ENCODE measurements at regions not wholly inside any gene's neighbourhood (a gene's known extent, or its start where the extent isn't known, plus 50 kb on each side); places are given as distances from the start of the nearest gene placed in this dataset.
A peak's percentile ranks its signal among the peaks of the same experiment; 100 is the strongest.

DNA sequence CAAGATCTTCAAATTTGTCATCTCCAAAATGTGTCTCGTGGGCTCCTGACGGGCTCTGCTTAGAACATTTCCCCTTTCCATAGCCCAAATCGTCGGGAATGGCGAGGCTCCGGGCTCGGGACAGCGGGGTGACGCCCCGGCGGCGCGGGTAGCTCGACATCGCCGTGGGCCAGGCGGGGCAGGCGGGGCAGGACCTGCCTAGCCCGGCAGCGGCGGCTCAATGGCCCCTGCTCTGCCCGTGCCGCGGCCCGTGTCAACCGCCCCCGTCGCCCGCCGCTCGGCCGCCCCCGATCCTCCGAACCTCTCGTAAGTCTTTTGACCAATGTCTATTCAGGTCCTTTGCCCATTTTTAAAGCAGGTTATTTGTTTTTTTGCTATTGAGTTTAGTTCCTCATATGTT is 111.2 kb downstream of the PMAIP1 start:
- H3K4me3 ChIP-seq, result no peak overlapping the region
- H3K36me3 ChIP-seq, result no peaks in the 10 kb centered on the region
- DNase-seq (ENCODE audit: low read depth in 1 of 2, low spot score in 1 of 2), result no peak
- TF ChIP-seq, protein P1, sequence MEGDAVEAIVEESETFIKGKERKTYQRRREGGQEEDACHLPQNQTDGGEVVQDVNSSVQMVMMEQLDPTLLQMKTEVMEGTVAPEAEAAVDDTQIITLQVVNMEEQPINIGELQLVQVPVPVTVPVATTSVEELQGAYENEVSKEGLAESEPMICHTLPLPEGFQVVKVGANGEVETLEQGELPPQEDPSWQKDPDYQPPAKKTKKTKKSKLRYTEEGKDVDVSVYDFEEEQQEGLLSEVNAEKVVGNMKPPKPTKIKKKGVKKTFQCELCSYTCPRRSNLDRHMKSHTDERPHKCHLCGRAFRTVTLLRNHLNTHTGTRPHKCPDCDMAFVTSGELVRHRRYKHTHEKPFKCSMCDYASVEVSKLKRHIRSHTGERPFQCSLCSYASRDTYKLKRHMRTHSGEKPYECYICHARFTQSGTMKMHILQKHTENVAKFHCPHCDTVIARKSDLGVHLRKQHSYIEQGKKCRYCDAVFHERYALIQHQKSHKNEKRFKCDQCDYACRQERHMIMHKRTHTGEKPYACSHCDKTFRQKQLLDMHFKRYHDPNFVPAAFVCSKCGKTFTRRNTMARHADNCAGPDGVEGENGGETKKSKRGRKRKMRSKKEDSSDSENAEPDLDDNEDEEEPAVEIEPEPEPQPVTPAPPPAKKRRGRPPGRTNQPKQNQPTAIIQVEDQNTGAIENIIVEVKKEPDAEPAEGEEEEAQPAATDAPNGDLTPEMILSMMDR (IDR thresholded peaks at IDR 0.05; ENCODE audit: low read depth, low read length), result no peak
- H3K27me3 ChIP-seq, result no peaks in the 10 kb centered on the region
- H3K4me1 ChIP-seq (ENCODE audit: low read depth), result no peaks in the 10 kb centered on the region
- H3K9me3 ChIP-seq (ENCODE audit: low read depth), result no peaks in the 10 kb centered on the region
- no peak overlapping the region for H3K27ac ChIP-seq

DNA sequence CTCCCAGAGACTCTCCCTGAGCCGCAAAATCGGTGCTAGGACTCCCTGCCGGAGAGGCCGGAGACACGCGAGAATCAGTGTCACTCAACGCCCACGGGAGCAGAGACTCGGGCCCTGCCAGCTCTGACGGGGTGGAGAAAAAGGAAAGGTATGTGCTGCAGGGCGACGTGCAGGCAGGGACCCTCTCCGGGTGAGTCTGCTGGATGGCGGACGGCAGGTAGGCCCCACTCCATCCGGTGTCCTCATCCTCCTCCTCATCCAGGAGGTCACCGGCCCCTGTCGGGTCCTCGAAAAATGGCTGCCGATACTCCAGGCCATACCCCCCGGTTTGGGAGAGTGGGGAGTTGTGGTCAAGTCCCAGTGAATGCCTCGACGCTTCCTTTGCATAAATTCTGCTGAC is 110.7 kb downstream of the PMAIP1 start:
- TF ChIP-seq, protein P1 (IDR thresholded peaks at IDR 0.05; ENCODE audit: low read depth, low read length), result no peak
- Histone ChIP-seq H3K9me3 (ENCODE audit: low read depth) (no peaks in the 10 kb centered on the region), H3K27me3 (no peaks in the 10 kb centered on the region), H3K4me3 (no peak overlapping the region), H3K4me1 (ENCODE audit: low read depth) (no peaks in the 10 kb centered on the region), H3K27ac (no peak overlapping the region), H3K36me3 (no peaks in the 10 kb centered on the region)
- DNase-seq (ENCODE audit: low read depth in 1 of 2, low spot score in 1 of 2), result no peak

DNA sequence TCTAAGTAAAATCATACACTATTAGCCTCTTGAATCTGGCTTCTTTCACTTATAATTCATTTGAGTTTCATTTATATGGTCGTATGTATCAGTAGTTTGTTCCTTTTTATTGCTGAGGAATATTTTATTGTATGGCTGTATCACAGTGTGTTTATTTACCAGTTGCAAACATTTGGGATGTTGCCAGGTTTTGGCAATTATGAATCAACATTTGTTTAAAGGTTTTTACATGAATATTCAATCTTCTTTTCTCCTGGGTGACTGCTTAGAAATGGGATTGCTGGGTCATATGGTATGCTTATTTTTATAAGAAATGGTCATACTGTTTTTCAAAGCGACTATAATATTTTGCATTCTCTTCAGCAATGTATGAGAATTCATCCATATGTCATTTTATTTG is 107.9 kb downstream of the PMAIP1 start:
- Histone ChIP-seq H3K4me3 (no peak overlapping the region), H3K4me1 (ENCODE audit: low read depth) (no peaks in the 10 kb centered on the region), H3K36me3 (no peaks in the 10 kb centered on the region), H3K27me3 (no peaks in the 10 kb centered on the region), H3K27ac (no peak overlapping the region), H3K9me3 (ENCODE audit: low read depth) (no peaks in the 10 kb centered on the region)
- TF ChIP-seq, protein P1 (IDR thresholded peaks at IDR 0.05; ENCODE audit: low read depth, low read length), result no peak
- DNase-seq (ENCODE audit: low read depth in 1 of 2, low spot score in 1 of 2), result no peak

- Histone ChIP-seq H3K27ac (no peak overlapping the region), H3K9me3 (ENCODE audit: low read depth) (no peaks in the 10 kb centered on the region), H3K27me3 (no peaks in the 10 kb centered on the region), H3K4me1 (ENCODE audit: low read depth) (no peaks in the 10 kb centered on the region), H3K4me3 (no peak overlapping the region), H3K36me3 (no peaks in the 10 kb centered on the region)
- no peak for DNase-seq (ENCODE audit: low read depth in 1 of 2, low spot score in 1 of 2)
- TF ChIP-seq, protein P1 (IDR thresholded peaks at IDR 0.05; ENCODE audit: low read depth, low read length), result no peak
Measured at GRCh38 chr18:60003610-60004185, 103.9 kb downstream of the PMAIP1 start.

GRCh38 chr18:59996370-59996966 is 96.7 kb downstream of the PMAIP1 start:
- no peaks in the 10 kb centered on the region for H3K36me3 ChIP-seq
- no peak overlapping the region for H3K4me3 ChIP-seq
- H3K9me3 ChIP-seq (ENCODE audit: low read depth), result no peaks in the 10 kb centered on the region
- no peak overlapping the region for H3K27ac ChIP-seq
- peak; percentile 57 to 60 for DNase-seq (ENCODE audit: low read depth in 1 of 2, low spot score in 1 of 2)
- H3K4me1 ChIP-seq (ENCODE audit: low read depth), result no peaks in the 10 kb centered on the region
- TF ChIP-seq, protein P1 (IDR thresholded peaks at IDR 0.05; ENCODE audit: low read depth, low read length), result peak; percentile 72
- H3K27me3 ChIP-seq, result peaks cover 3% of the 10 kb centered on the region

Measured in cardiac muscle cell (in vitro differentiated cells and primary cell).